ENCODE measurements at regions not wholly inside any gene's neighbourhood (a gene's known extent, or its start where the extent isn't known, plus 50 kb on each side); places are given as distances from the start of the nearest gene placed in this dataset.
A peak's percentile ranks its signal among the peaks of the same experiment; 100 is the strongest.

DNA sequence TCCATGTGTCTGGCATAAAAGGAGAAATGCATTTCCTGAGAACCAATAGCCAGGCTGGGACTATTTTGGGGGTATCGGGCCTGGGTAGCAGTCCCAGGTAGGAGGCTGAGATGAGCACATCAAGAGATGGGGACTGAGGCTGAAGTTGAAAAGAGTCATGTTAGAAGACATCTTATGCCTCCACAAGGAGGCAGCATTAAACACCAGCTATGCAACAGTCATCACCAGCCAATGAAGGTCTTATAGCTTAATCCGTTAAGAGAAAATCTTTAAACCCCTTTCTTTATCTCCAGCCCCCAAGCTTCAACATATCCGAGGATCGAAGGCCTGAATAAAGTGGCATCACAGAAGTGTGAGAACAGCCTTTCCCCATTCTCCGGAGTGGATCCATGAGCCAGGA lies 640.7 kb upstream of the PTBP2 start:
- TF ChIP-seq, protein P1, sequence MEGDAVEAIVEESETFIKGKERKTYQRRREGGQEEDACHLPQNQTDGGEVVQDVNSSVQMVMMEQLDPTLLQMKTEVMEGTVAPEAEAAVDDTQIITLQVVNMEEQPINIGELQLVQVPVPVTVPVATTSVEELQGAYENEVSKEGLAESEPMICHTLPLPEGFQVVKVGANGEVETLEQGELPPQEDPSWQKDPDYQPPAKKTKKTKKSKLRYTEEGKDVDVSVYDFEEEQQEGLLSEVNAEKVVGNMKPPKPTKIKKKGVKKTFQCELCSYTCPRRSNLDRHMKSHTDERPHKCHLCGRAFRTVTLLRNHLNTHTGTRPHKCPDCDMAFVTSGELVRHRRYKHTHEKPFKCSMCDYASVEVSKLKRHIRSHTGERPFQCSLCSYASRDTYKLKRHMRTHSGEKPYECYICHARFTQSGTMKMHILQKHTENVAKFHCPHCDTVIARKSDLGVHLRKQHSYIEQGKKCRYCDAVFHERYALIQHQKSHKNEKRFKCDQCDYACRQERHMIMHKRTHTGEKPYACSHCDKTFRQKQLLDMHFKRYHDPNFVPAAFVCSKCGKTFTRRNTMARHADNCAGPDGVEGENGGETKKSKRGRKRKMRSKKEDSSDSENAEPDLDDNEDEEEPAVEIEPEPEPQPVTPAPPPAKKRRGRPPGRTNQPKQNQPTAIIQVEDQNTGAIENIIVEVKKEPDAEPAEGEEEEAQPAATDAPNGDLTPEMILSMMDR (IDR thresholded peaks at IDR 0.05; ENCODE audit: partially characterized antibody, unreplicated experiment) = no peak
- Mint-ChIP-seq H3K4me1 (ENCODE audit: low read depth, unreplicated experiment) (no peaks in the 10 kb centered on the region), H3K27ac (ENCODE audit: unreplicated experiment) (no peak overlapping the region), H3K4me3 (ENCODE audit: unreplicated experiment) (no peak overlapping the region), H3K36me3 (ENCODE audit: unreplicated experiment) (no peaks in the 10 kb centered on the region), H3K27me3 (ENCODE audit: unreplicated experiment) (peaks cover 3% of the 10 kb centered on the region), H3K9me3 (ENCODE audit: unreplicated experiment) (peaks cover 4% of the 10 kb centered on the region)
- DNase-seq = no peak

- H3K27ac Mint-ChIP-seq (ENCODE audit: unreplicated experiment) = no peak overlapping the region
- no peaks in the 10 kb centered on the region for H3K9me3 Mint-ChIP-seq (ENCODE audit: unreplicated experiment)
- DNase-seq = no peak
- no peaks in the 10 kb centered on the region for H3K36me3 Mint-ChIP-seq (ENCODE audit: unreplicated experiment)
- TF ChIP-seq, protein P1 (IDR thresholded peaks at IDR 0.05; ENCODE audit: partially characterized antibody, unreplicated experiment) = no peak
- no peaks in the 10 kb centered on the region for H3K4me1 Mint-ChIP-seq (ENCODE audit: low read depth, unreplicated experiment)
- no peak overlapping the region for H3K4me3 Mint-ChIP-seq (ENCODE audit: unreplicated experiment)
- H3K27me3 Mint-ChIP-seq (ENCODE audit: unreplicated experiment) = no peaks in the 10 kb centered on the region
Observed at GRCh38 chr1:96087719-96088118, 633.9 kb upstream of the PTBP2 start.

GRCh38 chr1:96090134-96090533 lies 631.5 kb upstream of the PTBP2 start:
- TF ChIP-seq, protein P1 (IDR thresholded peaks at IDR 0.05; ENCODE audit: partially characterized antibody, unreplicated experiment) = no peak
- no peaks in the 10 kb centered on the region for H3K27me3 Mint-ChIP-seq (ENCODE audit: unreplicated experiment)
- DNase-seq = no peak
- H3K27ac Mint-ChIP-seq (ENCODE audit: unreplicated experiment) = no peak overlapping the region
- no peaks in the 10 kb centered on the region for H3K36me3 Mint-ChIP-seq (ENCODE audit: unreplicated experiment)
- no peak overlapping the region for H3K4me3 Mint-ChIP-seq (ENCODE audit: unreplicated experiment)
- H3K9me3 Mint-ChIP-seq (ENCODE audit: unreplicated experiment) = no peaks in the 10 kb centered on the region
- no peaks in the 10 kb centered on the region for H3K4me1 Mint-ChIP-seq (ENCODE audit: low read depth, unreplicated experiment)

- no peak for DNase-seq
- no peaks in the 10 kb centered on the region for H3K9me3 Mint-ChIP-seq (ENCODE audit: unreplicated experiment)
- H3K4me3 Mint-ChIP-seq (ENCODE audit: unreplicated experiment) = no peak overlapping the region
- TF ChIP-seq, protein P1 (IDR thresholded peaks at IDR 0.05; ENCODE audit: partially characterized antibody, unreplicated experiment) = no peak
- peak overlapping the region; percentile 19 for H3K27ac Mint-ChIP-seq (ENCODE audit: unreplicated experiment)
- H3K36me3 Mint-ChIP-seq (ENCODE audit: unreplicated experiment) = no peaks in the 10 kb centered on the region
- H3K27me3 Mint-ChIP-seq (ENCODE audit: unreplicated experiment) = no peaks in the 10 kb centered on the region
- peaks cover 4% of the 10 kb centered on the region for H3K4me1 Mint-ChIP-seq (ENCODE audit: low read depth, unreplicated experiment)
Observed at GRCh38 chr1:96095849-96096612, 625.6 kb upstream of the PTBP2 start.

DNA sequence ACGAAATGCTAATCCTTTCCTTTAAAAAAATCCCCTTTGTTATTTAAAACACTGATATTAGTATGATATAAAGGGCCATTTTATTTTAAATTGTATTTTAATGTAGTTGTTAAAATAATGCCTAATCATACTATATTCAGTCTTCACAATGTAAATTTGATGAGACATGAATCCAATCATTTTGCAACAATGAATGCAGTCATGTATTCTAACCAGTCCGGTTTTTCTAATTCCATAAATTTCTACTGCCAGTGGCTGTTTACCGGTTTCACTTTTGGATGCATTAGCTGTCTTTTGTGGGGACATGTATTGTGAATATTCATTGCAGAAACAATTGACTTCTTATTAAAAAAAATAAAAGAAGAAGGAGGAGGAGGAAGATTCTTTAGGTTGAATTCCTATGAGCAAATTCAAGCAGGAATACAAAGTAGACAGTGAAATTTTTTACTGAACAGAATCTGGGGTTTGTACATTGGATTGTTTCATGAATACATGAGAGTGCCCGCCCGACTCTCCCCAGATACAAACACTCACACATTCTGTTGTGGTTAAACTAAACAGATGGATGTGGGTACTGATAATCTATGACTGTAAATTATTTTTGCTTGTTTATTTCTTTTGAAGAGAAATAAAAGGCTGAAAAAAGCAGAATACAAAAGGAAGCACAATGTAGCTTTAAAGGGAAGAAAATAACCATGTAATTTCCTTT lies 624.8 kb upstream of the PTBP2 start:
- DNase-seq = no peak
- Mint-ChIP-seq H3K27ac (ENCODE audit: unreplicated experiment) (no peak overlapping the region), H3K27me3 (ENCODE audit: unreplicated experiment) (no peaks in the 10 kb centered on the region), H3K9me3 (ENCODE audit: unreplicated experiment) (no peaks in the 10 kb centered on the region), H3K36me3 (ENCODE audit: unreplicated experiment) (no peaks in the 10 kb centered on the region), H3K4me3 (ENCODE audit: unreplicated experiment) (no peak overlapping the region), H3K4me1 (ENCODE audit: low read depth, unreplicated experiment) (peaks cover 4% of the 10 kb centered on the region)
- TF ChIP-seq, protein P1 (IDR thresholded peaks at IDR 0.05; ENCODE audit: partially characterized antibody, unreplicated experiment) = no peak
